B cell (primary cell): ENCODE measurements at regions not wholly inside any gene's neighbourhood (a gene's known extent, or its start where the extent isn't known, plus 50 kb on each side); places are given as distances from the start of the nearest gene placed in this dataset.

ENCODE experiments used
- ATAC-seq: fragments of 200-7000 bp; cut with Tn5 transposase; one replicate; pipeline ENCODE4 v1.10.0; 2021; ENCODE audit warnings: low read depth, mild to moderate bottlenecking, moderate number of reproducible peaks, moderate library complexity
- CTCF ChIA-PET: fragments of 350-600 bp; sonication (Branson Sonifier 250); formaldehyde crosslinking; loops from one replicate; lab custom pipeline; 2021; ENCODE audit warnings: antibody characterized with exemption, inconsistent platforms; lab: Charles Lee
- POLR2A ChIA-PET: fragments of 350-600 bp; sonication (Branson Sonifier 250); formaldehyde crosslinking; loops from one replicate; lab custom pipeline; 2021; ENCODE audit warnings: antibody characterized with exemption; lab: Charles Lee
- DNase-seq: peaks from one replicate; pipeline ENCODE4 v3.0.0; 2013
- H2AFZ ChIP-seq: 2 replicates; pipeline ENCODE4 v1.6.1; 2012; ENCODE audit warnings: mild to moderate bottlenecking, low read depth, low read length; ENCODE audit not compliant: insufficient read depth, poor library complexity, severe bottlenecking
- H3K27ac ChIP-seq, 2 donors: 1 replicate in 1 of 2; 2 replicates in 1 of 2; pipeline ENCODE4 v1.5.1; 2012 to 2013; ENCODE audit warnings: low read length in 2 of 2, mild to moderate bottlenecking in 2 of 2, moderate library complexity in 1 of 2
- H3K27me3 ChIP-seq, 4 experiments: fragments of 200-600 bp in 1 of 4; sonication (generic) in 1 of 4; replicated peaks in 1 of 4; 1 replicate in 2 of 4; 2 replicates in 2 of 4; pipeline versions ENCODE4 v1.6.1 to v1.7.0; 2013 to 2016; ENCODE audit warnings: low read length in 3 of 4, mild to moderate bottlenecking in 2 of 4, mixed read lengths in 1 of 4, moderate library complexity in 1 of 4; ENCODE audit not compliant: insufficient read depth in 4 of 4, control insufficient read depth in 3 of 4; ENCODE audit errors: control extremely low read depth in 1 of 4
- H3K36me3 ChIP-seq, 2 experiments: replicated peaks in 1 of 2; 1 replicate in 1 of 2; 2 replicates in 1 of 2; pipeline versions ENCODE4 v1.6.1 to v1.7.1; 2013; ENCODE audit warnings: low read length in 1 of 2; ENCODE audit not compliant: insufficient read depth in 2 of 2, control insufficient read depth in 1 of 2; ENCODE audit errors: control extremely low read depth in 1 of 2, extremely low read depth in 1 of 2
- H3K4me1 ChIP-seq, 2 donors: fragments of 200-600 bp in 1 of 2; sonication (generic) in 1 of 2; 1 replicate in 1 of 2; 2 replicates in 1 of 2; pipeline versions ENCODE4 v1.5.1 to v1.6.1; 2013 to 2017; ENCODE audit warnings: low read length in 2 of 2; ENCODE audit not compliant: control insufficient read depth in 2 of 2, insufficient read depth in 2 of 2
- H3K4me2 ChIP-seq: replicated peaks from 2 replicates; pipeline ENCODE3; 2012; ENCODE audit warnings: mild to moderate bottlenecking, low read depth, low read length; ENCODE audit not compliant: poor library complexity, severe bottlenecking
- H3K4me3 ChIP-seq, 5 experiments: fragments of 200-600 bp in 1 of 5; sonication (generic) in 1 of 5; 1 replicate in 3 of 5; 2 replicates in 2 of 5; pipeline versions ENCODE4 v1.5.1 to v1.7.0; 2011 to 2016; ENCODE audit warnings: low read length in 4 of 5, mild to moderate bottlenecking in 4 of 5, low read depth in 2 of 5, control low read depth in 1 of 5, moderate library complexity in 1 of 5; ENCODE audit not compliant: insufficient read depth in 1 of 5; ENCODE audit errors: control extremely low read depth in 1 of 5, extremely low read depth in 1 of 5
- H3K79me2 ChIP-seq: fragments of 200-600 bp; sonication (generic); one replicate; pipeline ENCODE4 v1.6.0; 2016; ENCODE audit warnings: low read length; ENCODE audit not compliant: control insufficient read depth, insufficient read depth
- H3K9ac ChIP-seq: fragments of 200-600 bp; sonication (generic); 2 replicates; pipeline ENCODE4 v1.6.1; 2017; ENCODE audit warnings: mild to moderate bottlenecking, low read length, moderate library complexity
- H3K9me3 ChIP-seq, 3 donors: one replicate each; pipeline versions ENCODE4 v1.6.1 to v1.7.1; 2013; ENCODE audit warnings: low read length in 2 of 3; ENCODE audit not compliant: control insufficient read depth in 2 of 3, insufficient read depth in 1 of 3; ENCODE audit errors: control extremely low read depth in 1 of 3
- H4K20me1 ChIP-seq: 2 replicates; pipeline ENCODE4 v1.6.0; 2012; ENCODE audit warnings: mild to moderate bottlenecking, low read length; ENCODE audit not compliant: insufficient read depth, control insufficient read depth, poor library complexity, severe bottlenecking
- H3K27ac Mint-ChIP-seq: one replicate; pipeline ENCODE4 v1.8.0; 2021; ENCODE audit warnings: mixed read lengths
- H3K27me3 Mint-ChIP-seq: one replicate; pipeline ENCODE4 v1.8.0; 2021; ENCODE audit warnings: mixed read lengths
- H3K4me1 Mint-ChIP-seq: one replicate; pipeline ENCODE4 v1.8.0; 2021; ENCODE audit warnings: mixed read lengths
- H3K4me3 Mint-ChIP-seq: one replicate; pipeline ENCODE4 v1.8.0; 2021; ENCODE audit warnings: mixed read lengths
- H3K9me3 Mint-ChIP-seq: one replicate; pipeline ENCODE4 v1.8.0; 2022; ENCODE audit warnings: mixed read lengths; ENCODE audit not compliant: insufficient read depth
- CTCF ChIP-seq: fragments of 200-600 bp; IDR thresholded peaks from one replicate; pipeline ENCODE4 v1.8.0; 2022; ENCODE audit warnings: antibody characterized with exemption, mild to moderate bottlenecking
- EZH2 ChIP-seq: IDR thresholded peaks from 2 replicates; pipeline ENCODE4 v1.6.1; 2012; ENCODE audit warnings: borderline replicate concordance, low read depth, mild to moderate bottlenecking, moderate library complexity, low read length; ENCODE audit not compliant: insufficient read depth, poor library complexity, severe bottlenecking
- WGBS: methylation state at CpG from one replicate; pipeline ENCODE4 v1.1.5; 2013; ENCODE audit warnings: missing lambda C conversion rate; ENCODE audit not compliant: insufficient coverage; 5-methylcytosine and 5-hydroxymethylcytosine counted together
- intact Hi-C: fragments of 100-400 bp; cut with micrococcal nuclease; formaldehyde crosslinking; loops from one replicate; pipeline ENCODE4 v1.10.0; 2022

GRCh38 chr2:130289780-130290179, 52.9 kb upstream of the IMP4 start:
- Histone ChIP-seq H3K79me2 (no peaks in the 10 kb centered on the region), H3K4me1 (no peaks in the 10 kb centered on the region), H3K27ac (no peak overlapping the region), H3K9ac (no peak overlapping the region), H3K36me3 (no peaks in the 10 kb centered on the region), H2AFZ (no peak overlapping the region), H3K4me3 (no peak overlapping the region), H3K9me3 (no peaks in the 10 kb centered on the region), H3K4me2 (no peak overlapping the region), H3K27me3 (no peaks in the 10 kb centered on the region), H4K20me1 (no peaks in the 10 kb centered on the region)
- DNase-seq, result no peak
- ChIA-PET CTCF (interaction anchor here (0.7 kb wide), 1 partner anchor 680 kb away, joined by 3 read pairs; no protein-coding TSS in a partner anchor), POLR2A (no interaction called here)
- TF ChIP-seq CTCF, result no peak
- TF ChIP-seq EZH2, result no peak
- Mint-ChIP-seq H3K27ac (no peak overlapping the region), H3K4me1 (no peaks in the 10 kb centered on the region), H3K9me3 (no peaks in the 10 kb centered on the region), H3K4me3 (no peak overlapping the region), H3K27me3 (peaks cover 25% of the 10 kb centered on the region)
- WGBS, result no CpG with 5 or more reads among the region's 1 CpG
- no peak for ATAC-seq
- intact Hi-C loops, result no loop called here

- Histone ChIP-seq H3K27ac (no peak overlapping the region), H4K20me1 (no peaks in the 10 kb centered on the region), H3K4me3 (no peak overlapping the region), H3K9me3 (no peaks in the 10 kb centered on the region), H3K4me2 (no peak overlapping the region), H3K27me3 (no peaks in the 10 kb centered on the region), H3K79me2 (no peaks in the 10 kb centered on the region), H3K9ac (no peak overlapping the region), H3K4me1 (no peaks in the 10 kb centered on the region), H2AFZ (no peak overlapping the region), H3K36me3 (no peaks in the 10 kb centered on the region)
- DNase-seq, result no peak
- no peak for TF ChIP-seq CTCF
- TF ChIP-seq EZH2, result no peak
- Mint-ChIP-seq H3K9me3 (no peaks in the 10 kb centered on the region), H3K4me3 (no peak overlapping the region), H3K4me1 (no peaks in the 10 kb centered on the region), H3K27ac (no peak overlapping the region), H3K27me3 (peaks cover 15% of the 10 kb centered on the region)
- no peak for ATAC-seq
- intact Hi-C loops, result no loop called here
- CTCF ChIA-PET, result no interaction called here
- POLR2A ChIA-PET, result no interaction called here
- 89% methylated on average over 48 of the region's 56 CpGs for whole genome bisulfite sequencing
These were observed 54.0 kb upstream of the IMP4 start for GRCh38 chr2:130288467-130289403.
